ENCODE measurements at regions not wholly inside any gene's neighbourhood (a gene's known extent, or its start where the extent isn't known, plus 50 kb on each side); places are given as distances from the start of the nearest gene placed in this dataset.

DNA sequence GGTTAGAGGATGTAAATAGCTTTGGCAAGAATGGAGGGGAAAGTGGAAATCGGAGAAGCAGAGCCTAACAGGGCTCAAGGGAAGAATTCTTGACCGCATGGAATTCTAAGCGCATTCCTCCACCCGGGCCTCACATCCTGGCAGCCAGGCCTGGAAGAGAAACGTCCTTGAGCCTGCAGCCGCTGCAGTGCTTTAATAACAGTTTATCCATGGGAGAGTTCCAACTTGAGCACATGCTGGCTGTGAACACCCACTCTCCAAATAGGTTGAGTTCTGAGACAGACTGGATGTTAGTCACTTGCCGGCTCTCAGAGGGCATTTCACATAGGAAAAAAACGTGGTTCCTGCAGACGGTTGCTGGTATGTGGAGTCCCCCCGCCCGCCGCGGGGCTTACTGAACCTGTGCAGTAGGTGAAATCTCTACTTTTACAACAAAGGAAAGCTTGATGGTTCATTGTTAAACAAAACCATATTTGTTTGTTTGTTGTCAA, 61.4 kb upstream of the STEAP1B start:
- DNase-seq: no peak

DNA sequence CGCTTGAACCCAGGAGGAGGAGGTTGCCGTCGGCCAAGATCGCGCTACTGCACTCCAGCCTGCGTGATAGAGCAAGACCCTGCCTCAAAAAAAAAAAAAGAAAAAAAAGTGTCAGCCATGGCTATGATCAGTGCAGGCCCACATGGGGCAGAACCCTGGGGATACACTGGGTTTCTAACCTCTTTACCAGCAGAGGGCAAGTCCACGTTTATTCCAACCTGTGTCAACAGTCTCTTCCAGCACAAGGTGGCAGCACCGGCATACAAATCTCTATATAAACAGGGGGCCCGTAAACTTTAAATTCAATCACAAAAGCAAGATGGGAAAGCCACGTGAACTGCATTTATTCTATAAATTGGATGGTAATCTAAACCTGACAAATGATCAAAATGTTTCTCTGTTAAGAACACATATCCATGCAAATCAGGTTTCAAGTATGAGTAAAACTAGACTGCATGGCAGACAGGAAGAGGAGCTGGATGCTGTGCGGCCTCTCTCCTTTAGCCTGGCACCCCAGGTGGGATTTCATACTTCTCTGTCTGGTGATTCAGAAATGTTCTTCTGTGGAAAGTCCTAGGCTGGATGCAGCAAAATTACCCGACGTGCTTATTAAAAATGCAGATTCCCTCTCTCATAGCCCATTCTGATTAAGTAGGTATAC, 60.0 kb upstream of the STEAP1B start:
- peak; percentile 71 for DNase-seq

DNA sequence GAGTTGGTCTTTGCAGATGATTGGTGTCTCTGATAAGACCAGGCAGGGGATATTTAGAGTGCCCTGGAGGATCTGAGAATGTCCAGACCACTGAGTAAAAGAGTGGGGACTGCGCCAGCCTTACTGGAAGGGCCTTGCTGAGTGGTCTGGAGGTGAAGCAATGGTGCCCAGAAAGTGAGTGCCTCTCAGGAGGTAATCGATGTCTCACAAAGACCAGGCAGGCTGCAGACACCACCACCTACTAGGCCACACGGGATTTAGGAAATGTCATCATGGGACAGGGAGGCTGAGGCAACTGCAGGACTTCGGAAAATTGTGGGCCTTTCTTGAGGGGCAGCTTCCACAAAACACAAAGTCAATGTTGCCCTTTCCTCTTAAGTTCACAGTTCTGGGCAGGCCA, 57.2 kb upstream of the STEAP1B start:
- DNase-seq: no peak

DNA sequence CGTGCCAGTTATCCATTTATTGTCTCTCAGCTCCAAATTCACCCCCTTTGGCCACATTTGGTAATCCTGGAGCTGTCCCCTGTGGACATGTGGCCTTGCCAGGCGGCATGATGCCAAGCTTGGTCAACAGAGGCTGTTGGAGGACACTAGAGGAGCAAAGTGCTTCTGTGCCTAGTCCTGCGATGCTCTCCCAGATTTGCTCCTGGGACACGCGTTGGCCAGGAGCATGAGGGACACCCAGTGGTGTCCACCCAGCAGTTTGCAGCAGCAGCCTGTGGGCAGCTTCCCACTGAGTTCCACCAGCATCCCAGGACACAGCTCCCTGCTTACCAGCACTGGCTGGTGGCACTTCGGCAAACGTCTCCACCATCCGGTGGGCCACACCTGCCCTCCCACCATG, 55.5 kb upstream of the STEAP1B start:
- DNase-seq: no peak

DNA sequence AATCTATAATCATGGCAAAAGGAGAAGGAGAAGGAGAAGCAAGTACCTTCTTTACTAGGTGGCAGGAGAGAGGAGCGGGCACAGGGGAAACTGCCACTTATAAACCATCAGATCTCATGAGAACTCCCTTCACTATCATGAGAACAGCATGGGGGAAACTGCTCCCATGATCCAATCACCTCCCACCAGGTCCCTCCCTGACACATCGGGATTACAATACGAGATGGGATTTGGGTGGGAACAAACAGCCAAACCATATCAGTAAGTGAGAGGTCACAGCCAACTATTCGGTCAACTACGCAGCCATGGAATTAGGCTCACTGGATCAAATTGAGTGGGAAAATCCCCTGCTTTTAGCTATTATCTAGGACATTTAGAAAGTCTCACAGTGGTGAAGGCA, 54.2 kb upstream of the STEAP1B start:
- no peak for DNase-seq

DNA sequence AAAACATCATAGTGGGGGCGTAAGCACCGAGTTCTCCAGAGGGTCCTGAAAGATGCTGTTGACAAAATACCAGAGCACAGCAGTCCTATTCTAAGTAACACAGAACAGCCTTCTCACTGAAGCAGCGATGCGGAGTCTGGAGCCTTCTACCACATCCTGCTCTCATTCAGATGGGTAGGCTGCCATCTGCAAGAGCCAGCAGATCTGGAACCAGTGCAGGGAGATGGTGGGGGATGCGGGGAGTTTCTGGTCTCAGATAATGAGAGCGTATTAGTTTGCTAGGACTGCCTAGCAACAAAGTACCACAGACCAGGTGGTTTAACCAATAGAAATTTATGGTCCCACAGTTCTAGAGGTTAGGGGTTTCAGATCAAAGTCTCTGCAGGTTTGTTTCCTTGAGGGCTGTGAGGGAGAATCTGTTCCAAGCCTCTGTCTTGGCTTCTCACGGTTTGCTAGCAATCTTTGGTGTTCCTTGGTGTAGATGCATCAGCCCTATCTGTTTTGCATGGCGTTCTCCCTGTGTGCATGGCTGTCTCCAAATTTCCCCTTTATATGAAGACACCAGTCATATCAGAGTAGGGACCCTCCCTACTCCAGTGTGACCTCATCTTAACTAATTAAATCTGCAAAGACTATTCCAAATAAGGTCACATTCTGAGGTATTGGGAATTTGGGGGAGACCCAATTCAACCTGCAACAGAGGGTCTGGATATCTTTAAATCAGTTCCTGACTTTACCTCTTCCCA, 52.0 kb upstream of the STEAP1B start:
- DNase-seq: no peak

DNA sequence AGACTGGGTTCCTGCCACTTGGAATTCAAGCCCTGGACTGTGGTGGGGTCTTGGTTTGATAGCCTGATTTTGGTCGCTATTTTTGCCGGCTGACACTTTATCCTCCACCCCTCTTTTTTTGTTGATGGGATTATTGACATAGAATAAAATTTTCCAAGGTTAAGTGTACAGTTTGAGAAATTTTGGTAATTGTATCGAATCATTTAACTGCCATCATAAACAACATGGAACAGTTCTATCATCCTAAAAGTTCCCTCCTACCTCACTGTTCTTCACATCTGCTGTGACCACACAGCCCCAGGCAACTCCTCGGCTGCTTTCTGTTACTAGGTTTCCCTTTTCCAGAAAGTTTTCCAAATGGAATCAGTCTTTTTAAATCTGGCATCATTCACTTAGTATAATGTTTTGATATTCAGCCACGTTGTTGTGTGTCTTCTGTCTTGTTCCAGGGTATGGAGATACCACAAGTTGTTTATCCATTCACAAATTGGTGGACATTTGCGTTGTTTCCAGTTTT, 50.6 kb upstream of the STEAP1B start:
- no peak for DNase-seq

DNA sequence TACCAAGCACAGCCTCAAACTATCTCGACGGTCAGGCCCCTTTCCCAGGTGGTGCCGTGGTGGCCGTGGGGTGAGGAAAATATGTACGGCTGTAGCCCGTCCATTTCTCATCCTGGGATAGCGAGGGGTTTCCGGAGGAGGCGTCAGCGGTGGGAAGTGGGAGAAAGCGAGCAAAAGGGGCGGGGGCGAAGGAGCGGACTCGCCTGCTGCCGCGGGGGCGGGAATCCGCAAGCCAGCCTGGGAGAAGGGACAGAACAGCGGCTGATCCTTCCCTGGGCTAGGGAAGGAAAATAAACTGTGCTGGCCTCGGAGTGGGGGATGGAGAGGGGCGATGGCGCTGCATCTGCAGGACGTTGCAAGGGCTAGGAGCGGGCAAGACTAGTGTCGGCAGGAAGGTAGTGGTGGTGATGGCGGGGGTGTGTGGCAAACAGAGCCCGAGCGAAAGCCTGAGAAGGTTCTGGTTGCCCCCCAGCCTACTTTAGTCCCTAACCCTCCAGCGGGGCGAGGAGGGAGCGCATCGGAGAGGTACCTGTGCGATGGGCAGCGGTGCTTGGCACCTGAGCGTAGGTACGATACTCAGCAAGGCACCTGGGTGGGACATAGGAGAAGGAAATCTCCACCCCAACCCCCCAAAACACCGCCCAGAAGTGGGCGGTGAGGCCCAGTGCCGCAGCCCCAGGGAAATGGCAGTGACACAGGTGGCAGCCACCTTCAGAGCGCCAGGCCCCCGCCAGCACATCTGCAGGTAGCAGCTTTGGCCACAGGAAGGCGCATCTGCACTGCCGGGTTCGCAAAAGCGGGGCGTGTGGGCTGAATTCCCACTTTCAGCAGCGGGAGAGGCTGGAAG, 49.9 kb upstream of the STEAP1B start:
- DNase-seq: peak; percentile 15
